HG03565 (cell line): ENCODE measurements at regions not wholly inside any gene's neighbourhood (a gene's known extent, or its start where the extent isn't known, plus 50 kb on each side); places are given as distances from the start of the nearest gene placed in this dataset.
"Not testable (repeated sequence)": the region's sequence is repeated elsewhere in the genome, so short reads cannot be mapped to it uniquely, and the experiment has no call there.

Experiments used
- ATAC-seq: cut with Tn5 transposase; IDR thresholded peaks from one replicate; pipeline ENCODE4 v1.9.1; 2021; ENCODE audit warnings: mild to moderate bottlenecking, moderate library complexity; ENCODE audit not compliant: unreplicated experiment

DNA sequence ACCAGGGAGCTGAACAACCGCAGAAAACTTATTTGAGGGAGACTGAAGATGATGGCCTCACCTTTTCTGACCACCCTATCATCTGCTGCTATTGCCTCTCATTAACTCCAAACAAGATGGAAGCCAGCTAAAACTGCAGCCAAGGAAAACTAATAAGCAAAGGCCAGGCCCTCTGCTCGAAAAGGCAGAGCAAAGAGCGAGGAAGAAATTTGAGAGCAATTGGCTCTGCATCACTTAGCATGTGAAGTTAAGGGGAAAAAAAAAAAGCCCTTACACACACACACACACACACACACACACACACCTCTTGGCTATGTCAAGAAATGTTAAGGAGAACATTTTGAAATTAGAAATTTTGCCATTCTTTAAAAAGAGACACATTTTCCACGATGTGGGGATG lies 228.1 kb upstream of the CYLC2 start:
- ATAC-seq, result no peak

DNA sequence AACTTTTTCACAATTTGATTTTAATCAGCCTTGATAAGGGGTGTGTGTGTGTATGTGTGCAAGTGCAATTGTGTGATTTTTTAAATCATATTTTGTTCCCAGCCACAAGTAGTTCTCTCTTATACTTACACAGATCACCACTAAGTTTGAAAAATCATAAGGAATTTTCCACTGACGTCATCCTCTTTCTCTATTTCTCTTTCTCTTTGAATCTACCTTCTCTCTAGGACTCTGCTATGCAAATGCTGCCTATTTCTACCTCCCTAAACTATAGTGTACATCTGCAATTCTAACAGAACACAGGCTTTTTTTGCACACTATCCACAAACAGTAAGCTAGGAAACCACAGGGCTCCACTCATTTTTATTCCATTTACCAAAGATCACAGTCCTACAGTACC lies 254.6 kb upstream of the CYLC2 start:
- no peak for ATAC-seq

DNA sequence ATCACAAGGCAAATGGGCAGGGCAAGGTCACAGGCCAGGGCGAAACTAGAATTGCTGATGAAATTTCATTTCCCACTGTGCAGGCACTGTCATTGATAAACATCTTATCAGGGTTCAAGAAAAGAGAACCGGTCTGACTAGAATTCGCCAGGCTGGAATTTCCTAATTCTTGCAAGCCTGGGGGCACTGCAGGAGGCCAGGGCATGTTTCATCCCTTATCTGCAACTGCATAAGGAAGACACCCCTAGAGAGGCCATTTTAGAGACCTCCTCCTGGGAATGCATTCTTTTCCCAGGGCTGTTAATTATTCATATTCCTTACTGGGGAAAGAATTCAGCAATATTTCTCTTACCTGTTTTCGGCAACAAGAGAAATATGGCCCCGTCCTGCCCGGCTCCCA lies 266.2 kb upstream of the CYLC2 start:
- no peak for ATAC-seq

DNA sequence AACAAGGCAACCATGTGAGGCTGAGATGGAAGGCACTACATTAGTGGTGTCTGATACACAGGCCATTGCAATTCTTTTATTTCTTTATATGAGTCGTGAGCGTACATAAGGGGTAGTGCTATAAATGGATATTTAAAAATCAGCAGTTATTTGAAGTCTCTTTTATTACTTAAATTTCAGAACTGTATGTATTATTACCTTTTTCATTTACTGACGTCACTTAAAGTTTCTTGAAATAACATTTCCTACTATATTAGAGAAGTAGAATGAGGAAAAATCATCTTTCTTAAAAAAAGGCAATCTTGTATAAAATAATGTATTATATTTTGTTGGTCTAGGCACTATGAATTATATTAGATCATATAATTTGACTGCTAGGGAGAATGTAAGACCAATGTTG lies 280.9 kb upstream of the CYLC2 start:
- ATAC-seq, result no peak

DNA sequence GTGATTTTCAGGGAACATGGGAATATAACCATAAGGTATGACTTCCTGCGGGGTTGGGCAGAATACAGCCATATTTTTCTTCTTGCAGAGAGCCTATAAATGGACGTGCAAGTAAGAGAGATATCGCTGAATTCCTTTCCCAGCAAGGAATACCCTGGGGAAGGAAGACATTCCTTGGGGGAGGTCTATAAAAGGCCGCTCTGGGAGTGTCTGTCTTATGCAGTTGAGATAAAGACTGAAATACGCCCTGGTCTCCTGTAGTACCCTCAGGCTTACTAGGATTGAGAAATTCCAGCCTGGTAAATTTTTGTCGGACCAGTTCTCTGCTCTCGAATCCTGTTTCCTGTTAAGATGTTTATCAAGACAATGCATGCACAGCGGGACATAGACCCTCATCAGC lies 282.2 kb upstream of the CYLC2 start:
- not testable (repeated sequence) for ATAC-seq

DNA sequence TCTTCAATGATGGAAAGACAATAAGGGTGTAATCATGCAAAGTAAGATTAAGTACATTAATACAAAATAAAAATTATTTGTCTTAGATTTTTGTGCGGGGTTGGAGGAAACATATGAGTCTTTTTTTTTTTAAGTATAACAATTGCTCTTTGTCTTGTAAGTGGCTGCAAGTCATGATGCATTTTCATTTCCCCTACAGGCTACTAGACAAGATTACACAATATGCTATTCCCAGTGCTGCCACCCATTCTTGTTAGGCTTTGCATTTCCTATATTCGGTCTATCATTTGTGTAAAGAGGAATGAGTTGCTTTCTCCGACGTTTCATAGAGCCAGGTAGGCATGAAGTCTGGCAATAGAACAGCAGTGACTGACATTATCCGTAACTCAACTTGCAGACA lies 294.2 kb upstream of the CYLC2 start:
- no peak for ATAC-seq

DNA sequence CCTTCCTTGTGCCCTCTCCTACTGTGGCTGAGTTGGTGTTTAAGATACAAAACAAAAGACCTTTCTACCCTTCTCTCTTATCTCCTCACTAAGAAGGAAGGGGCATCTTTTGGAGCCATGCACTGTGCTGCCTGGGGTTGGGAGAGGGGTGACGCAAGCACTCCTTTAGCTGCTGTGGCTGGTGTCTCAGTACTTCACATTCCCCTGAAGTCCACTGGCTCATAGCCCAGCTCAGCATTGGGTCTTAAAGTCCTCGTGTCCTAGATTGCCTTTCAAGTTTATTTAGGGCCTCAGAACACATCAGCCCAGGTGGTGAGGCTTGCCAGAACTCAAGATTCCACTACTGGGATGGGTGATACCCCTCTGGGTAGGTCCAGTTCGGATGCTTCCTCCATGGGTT lies 325.9 kb upstream of the CYLC2 start:
- ATAC-seq, result no peak

DNA sequence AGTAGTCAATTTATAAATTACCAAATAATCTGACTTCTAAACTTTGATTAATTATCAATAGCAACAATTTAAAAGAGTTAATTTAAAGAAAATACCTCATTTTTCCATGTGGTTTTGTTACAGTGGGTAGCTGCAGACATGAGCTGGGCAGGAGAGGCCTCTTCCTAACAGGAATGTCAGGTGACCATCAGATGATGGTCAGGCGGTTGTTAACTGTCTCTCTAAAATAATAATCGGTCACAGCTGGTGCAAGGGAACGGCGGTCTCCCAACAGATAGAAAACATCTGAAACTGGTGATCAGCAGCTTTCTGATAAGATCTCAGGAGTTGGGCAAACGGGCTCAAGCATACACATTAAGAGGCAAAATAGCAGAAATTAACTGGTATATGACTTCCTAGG lies 342.7 kb upstream of the CYLC2 start:
- no peak for ATAC-seq

DNA sequence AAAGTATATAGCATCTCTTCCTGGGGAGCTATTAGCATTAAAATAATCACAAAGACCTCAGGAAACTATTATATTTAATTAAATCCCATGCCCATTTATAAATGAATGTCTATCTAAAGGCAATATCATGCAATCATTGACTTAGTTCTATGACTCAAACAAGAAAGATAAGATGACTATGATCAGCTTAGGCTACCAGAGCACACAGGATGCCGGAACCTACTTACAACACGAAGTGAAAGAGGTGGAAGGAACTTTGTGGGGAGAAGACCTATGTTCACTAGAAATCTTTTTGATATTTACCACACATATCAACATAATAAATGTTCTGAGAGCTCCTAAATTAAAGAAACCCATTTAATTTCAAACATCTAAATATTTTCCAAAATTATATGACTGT lies 344.2 kb upstream of the CYLC2 start:
- no peak for ATAC-seq

DNA sequence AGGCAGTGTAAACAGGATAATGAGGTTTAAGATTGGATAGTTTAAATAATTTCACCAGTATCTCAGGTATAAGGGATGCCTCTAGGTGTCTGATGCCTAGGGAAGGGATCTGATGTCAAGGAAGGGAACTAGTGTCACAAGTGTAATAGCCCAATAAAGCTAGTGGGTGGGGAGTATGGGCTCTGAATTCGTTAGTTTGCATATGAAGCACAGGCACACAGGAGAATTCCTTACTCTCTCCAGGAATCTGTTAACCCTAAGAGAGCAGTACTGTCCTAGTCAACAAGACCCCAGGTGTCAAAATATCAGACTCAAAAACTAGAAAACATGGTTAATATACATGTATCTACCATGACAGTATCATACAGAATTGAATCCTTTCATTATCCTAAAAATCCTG lies 352.5 kb upstream of the CYLC2 start:
- no peak for ATAC-seq

DNA sequence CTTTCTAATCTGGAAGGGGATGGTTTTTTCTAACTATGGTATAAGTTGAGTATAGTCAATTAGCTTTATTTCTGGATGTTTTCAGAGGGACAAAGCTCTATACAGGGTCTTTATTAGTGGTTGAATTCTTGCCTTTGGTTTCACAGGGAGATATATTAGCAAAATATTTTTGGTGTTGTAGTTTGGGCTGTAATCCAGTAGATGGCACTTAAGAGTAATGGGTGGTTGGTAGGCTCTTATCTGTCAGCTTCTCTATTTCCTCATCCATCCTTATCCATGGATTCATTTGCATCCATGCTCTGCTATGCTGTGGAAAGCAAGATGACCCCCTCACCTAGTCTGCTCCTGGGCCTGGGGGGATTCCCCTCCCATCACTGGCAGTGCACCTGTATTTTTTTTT lies 363.6 kb upstream of the CYLC2 start:
- ATAC-seq, result no peak

DNA sequence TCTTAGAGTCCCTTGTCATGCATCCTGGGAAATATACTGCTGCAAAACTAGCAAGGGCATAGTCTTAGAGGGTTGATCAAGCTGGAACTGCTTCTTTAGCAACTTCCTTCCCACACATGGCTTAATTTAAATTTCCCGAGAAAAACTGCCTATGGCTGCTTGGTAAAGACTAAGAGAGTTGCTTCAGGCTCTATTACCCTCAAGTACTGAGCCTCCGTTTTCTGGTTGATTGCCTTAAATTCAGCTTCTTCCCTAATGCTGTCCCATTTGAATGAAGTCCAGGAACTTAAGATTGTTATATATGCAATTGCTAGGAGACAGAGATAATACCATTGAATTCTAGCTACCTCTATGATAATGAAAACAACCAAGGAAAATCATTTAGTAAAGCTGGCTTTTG lies 385.7 kb upstream of the CYLC2 start:
- ATAC-seq, result no peak

DNA sequence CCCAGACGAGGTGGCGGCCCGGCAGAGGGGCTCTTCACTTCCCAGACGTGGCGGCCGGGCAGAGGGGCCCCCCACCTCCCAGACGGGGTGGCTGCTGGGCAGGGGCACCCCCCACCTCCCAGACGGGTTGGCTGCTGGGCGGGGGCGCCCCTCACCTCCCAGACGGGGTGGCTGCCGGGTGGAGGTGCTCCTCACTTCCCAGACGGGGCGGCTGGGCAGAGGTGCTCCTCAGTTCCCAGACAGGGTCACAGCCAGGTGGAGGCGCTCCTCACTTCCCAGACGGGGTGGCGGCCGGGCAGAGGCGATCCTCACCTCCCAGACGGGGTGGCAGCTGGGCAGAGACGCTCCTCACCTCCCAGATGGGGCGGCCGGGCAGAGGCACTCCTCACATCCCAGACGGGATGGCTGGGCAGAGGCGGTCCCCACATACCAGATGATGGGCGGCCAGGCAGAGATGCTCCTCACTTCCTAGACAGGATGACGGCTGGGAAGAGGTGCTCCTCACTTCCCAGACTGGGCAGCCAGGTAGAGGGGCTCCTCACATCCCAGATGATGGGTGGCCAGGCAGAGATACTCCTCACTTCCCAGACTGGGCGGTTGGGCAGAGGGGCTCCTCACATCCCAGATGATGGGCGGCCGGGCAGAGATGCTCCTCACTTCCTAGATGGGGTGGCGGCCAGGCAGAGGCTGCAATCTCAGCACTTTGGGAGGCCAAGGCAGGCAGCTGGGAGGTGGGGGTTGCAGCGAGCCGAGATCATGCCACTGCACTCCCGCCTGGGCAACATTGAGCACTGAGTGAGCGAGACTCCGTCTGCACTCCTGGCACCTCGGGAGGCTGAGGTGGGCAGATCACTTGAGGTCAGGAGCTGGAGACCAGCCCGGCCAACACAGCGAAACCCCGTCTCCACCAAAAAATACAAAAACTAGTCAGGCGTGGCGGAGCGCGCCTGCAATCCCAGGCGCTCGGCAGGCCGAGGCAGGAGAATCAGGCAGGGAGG lies 391.6 kb upstream of the CYLC2 start:
- ATAC-seq, result not testable (repeated sequence)

DNA sequence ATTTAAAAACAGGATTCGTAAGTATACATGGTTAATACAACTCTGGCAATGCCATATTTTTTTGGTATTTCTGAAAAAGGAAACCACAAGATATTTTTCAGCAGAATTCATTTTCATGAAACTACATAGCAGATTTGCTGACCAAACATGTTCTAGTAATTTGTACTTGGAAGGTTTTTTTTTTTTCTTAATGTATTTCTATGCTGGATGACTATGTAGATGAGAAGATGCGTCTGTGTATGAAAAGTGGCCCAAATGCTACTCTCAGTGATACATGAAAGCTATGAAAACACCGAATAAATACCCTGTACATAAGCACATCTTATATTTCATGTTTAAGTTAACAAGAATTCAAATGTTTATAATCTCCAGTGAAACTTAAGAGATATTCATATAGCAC lies 400.9 kb upstream of the CYLC2 start:
- ATAC-seq, result no peak

DNA sequence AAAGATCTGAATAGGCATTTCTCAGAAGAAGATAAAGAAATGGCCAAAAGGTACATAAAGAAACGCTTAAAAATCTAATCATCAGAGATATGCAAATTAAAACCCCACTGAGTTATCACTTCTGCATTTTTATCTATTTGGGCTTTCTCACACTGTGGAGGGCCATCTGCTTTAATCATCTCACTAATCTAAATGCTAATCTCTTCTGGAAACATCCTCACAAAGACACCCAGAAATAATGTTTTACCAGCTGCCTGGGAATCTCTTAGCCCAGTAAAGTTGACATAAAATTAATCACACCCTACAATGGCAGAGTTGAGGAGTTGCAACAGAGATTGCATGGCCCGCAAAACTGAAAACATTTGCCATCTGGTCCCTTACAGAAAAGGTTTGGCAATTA lies 407.9 kb upstream of the CYLC2 start:
- ATAC-seq, result no peak

DNA sequence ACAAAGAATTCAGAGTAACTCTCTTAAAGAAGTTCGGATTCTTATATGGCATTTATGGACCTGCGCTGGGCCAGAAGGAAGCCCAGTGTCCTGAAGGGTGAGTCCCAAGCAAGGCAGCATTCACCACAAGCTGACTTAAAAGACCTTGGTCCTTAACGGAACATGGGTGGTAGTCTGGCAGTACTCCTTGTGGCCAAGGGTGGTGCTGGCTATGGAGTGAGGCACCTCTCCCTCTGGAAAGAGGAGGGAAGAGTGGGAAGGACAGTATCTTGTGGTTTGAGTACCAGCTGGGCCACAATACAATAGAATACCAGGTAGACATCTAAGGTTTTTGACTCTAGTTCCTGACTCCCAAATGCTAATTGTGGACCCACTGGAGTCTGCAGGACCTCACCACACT lies 425.7 kb upstream of the CYLC2 start:
- no peak for ATAC-seq

DNA sequence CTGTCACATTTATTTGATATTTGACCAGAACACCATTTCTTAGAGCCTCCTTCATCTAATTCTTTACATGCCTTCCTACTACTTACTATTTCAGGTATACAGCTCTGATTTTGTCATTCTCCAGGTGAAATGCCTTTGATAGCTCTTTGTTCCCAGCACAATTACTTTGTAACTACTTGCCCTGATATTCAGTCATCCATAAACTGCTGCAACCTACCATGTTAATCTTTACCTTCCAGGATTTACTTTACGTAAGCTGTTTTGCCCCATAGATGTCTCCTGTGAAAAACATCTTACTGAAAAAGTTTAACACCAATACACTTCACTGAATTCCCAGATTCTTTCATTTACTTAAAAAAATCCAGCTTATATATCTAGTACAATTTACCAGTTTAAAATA lies 443.8 kb upstream of the CYLC2 start:
- ATAC-seq, result no peak

DNA sequence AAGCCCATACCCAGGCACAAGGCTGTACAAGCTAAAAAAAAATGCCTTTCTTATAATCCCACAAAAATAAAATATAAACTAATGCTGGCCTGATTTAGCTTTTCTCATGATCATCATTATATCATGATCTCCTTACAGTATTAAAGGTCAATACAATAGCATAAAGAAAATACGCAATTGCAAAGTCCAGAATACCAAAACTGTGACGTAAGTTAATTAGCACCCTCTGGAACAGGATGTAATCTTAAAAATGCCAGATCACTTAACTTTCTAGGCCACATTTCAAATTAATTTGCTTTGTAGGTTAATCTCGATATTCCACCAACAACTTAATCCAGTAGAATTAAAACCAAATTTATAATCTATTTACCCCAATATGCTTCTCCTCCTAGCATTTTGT lies 444.2 kb upstream of the CYLC2 start:
- no peak for ATAC-seq

DNA sequence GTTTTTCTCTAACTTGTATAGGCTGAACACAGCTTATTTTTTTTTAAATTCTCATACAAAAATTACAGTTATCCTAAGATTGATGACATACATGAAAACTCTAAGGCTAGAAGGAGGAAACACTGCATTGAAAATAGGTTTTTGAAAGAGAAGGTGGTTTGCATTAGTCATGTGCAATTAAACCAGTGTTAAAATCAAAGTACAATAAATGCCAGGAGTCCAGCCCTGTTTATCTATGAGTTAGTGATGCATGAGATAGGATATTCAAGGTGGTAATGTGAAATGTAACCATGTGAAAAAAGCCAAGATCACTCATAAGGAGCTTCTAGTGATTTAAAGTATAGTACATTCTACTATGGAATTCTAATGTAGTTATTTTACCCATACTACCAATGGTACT lies 444.9 kb upstream of the CYLC2 start:
- ATAC-seq, result no peak

DNA sequence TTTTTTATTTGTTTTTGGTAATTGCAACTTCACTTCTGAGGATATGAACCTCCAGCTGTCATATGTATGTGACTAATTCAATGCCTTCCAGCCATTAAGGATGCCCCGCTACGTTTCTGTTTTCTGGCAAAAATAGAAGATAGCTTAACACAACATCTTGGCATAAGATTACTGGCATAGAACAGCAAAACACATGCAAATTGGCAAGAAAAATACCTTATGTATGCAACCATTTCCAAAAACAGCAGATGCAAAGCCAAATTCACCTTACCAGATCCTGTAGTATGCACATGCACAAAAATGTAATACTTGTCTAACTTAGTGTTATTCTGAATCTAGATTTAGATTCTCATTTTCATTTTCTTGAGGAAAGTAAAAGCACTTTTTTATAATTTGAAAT lies 461.1 kb upstream of the CYLC2 start:
- no peak for ATAC-seq

DNA sequence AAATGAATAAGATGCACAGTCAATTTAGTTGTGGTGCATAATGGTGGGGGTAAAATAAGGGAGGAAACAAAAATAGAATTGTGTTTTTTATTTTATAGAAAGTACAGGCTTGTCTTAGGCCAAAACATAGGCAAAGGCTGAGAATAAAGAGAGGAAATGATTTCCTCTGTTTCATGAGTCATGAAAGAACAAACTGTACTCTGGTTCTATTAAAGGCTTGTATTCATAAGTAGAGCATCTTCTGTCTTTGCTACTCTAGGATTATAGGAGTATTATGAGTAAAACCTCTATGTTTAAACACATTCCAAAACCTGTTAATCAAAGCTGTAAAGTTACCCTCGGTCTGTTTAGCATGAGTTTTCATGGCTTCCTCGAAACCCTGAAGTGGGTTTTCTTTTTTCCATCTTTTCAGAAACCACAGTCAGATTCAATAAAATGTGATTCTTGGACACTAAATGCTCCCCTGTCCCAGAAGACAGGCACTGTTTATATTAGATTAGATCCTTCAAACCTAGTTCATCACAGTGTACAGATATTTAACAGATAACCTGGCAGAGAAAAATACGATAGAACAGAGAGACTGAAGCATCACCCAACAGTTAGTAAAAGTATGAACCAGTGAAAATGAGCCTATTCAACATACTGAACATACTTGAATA lies 473.9 kb upstream of the CYLC2 start:
- ATAC-seq, result no peak

DNA sequence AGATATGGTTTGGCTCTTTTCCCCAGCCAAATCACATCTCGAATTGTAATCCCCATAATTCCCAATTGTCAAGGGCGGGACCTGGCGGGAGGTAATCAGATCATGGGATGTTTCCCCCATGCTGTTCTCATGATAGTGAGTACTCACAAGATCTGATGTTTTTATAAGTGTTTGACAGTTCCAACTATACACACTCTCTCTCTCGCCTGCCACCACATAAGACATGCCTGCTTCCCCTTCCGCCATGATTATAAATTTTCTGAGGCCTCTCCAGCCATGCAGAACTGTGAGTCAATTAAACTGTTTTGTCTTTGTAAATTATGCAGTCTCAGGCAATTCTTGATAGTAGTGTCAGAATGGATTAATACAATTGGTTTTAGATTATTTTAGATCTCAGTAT lies 475.7 kb upstream of the CYLC2 start:
- no peak for ATAC-seq
